ENCODE measurements at regions not wholly inside any gene's neighbourhood (a gene's known extent, or its start where the extent isn't known, plus 50 kb on each side); places are given as distances from the start of the nearest gene placed in this dataset.
"Not testable (repeated sequence)": the region's sequence is repeated elsewhere in the genome, so short reads cannot be mapped to it uniquely, and the experiment has no call there.

DNA sequence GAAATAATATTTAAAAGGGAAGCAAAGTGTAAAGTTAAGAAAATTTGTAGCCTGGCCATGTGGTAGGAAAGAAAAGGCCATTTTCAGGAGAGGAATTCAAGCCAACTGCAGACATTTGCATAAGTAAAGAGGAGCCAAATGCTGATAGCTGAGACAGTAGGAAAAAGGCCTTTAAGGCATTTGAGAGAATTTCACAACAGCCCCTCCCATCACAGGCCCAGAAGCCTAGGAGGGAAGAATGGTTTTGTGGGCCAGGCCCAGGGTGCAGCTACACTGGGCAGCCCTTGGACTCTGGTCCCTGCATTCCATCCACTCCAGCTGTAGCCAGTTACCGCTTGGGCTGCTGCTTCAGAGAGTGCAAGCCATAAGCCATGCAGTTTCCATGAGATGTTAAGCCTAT lies 1556.8 kb downstream of the EFNA5 start:
- DNase-seq (ENCODE audit: low read depth): no peak

DNA sequence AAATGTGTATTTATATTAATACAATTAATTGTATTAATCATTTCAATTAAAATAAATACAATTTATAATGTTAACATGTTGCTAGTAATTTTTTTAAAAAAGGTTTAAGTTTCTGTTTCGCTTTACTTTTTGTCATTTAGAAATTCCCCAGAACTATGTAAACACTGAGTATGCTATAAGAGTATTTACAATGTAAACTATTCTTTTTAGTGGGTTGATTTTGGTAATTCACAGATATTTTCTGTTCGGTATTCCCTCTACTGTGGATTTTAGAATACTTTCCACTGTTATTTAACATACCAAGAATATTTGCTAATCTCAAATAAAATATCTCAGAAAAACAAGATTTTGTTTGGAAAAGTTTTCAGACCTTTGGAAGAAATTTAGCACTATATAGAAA lies 1564.4 kb downstream of the EFNA5 start:
- no peak for DNase-seq (ENCODE audit: low read depth)

DNA sequence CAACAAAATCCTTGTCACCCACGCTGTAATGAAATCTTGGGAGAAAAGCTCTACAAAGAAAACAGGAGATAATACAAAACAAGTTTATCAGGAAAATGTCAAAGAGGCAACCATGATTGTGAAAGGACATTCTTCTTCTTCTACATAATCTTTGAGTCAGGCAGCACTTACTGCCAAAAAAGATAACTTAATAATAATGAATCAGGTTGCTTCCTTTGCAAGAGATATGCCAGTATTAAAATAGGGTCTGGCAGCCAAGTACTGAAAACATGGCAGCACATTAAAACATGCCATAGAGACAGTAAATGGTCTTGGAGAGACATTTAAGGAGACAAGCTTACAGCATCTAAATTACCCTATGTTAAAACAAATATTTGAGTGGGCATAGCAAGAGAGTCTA lies 1573.4 kb downstream of the EFNA5 start:
- DNase-seq (ENCODE audit: low read depth): no peak

DNA sequence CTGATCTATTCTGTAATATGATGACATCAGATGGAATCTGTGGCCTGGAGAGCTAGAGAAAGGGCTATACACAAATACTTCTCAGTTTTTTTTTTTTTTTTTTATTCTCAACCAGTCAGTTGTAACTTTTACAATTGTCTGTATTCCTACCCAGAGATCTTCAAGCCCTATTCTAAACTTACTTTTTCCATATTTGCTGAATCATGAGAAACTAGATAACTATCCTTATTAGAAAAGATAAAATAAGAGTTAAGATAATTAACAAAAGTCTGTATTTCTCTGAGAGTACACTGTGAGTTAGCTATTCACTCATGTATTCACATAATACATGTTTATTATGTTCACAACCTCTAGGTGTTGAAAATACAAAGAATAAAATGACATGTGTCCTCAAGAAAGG lies 1575.9 kb downstream of the EFNA5 start:
- DNase-seq (ENCODE audit: low read depth): no peak

GRCh38 chr5:106094204-106094607 lies 1576.5 kb downstream of the EFNA5 start:
- DNase-seq (ENCODE audit: low read depth): peak; percentile 11

- DNase-seq (ENCODE audit: low read depth): no peak
Observed at GRCh38 chr5:106093134-106093533, 1577.6 kb downstream of the EFNA5 start.

GRCh38 chr5:106092455-106092854 lies 1578.3 kb downstream of the EFNA5 start:
- DNase-seq (ENCODE audit: low read depth): no peak

DNA sequence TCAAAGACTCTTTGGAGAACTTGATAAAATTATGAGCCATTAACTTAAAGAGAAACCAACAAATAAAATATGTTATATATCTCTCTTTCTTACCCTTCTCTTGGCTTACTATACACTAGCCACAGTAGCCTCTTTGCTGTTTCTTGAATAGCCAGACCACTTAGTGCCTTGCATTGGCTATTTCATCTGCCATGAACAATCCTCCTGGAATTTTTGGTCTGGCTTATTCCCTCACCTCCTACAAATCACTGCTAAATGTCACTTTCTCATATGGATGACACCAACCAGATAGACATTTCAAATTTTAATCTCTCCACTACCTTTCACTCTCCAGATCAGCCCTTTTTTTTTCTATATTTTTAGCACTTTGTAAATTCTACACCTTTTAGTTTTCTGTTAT lies 1581.7 kb downstream of the EFNA5 start:
- no peak for DNase-seq (ENCODE audit: low read depth)

DNA sequence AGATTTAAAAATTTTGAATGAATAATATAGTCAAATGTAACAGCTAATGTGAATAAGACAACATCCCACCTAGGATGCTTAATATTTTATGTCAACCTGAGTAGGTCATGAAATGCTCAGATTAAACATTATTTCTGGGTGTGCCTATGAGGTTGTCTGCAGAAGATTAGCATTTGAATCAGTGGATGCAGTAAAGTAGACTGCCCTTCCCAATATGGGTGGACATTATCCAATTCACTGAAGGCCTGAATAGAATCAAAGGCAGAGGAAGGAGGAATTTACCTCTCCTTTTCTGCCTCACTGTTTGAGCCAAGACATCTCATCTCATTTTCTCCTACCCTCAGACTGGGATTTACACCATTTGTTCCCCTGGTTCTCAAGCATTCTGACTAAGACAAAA lies 1582.3 kb downstream of the EFNA5 start:
- DNase-seq (ENCODE audit: low read depth): no peak

- no peak for DNase-seq (ENCODE audit: low read depth)
Observed at GRCh38 chr5:106086352-106086751, 1584.4 kb downstream of the EFNA5 start.

DNA sequence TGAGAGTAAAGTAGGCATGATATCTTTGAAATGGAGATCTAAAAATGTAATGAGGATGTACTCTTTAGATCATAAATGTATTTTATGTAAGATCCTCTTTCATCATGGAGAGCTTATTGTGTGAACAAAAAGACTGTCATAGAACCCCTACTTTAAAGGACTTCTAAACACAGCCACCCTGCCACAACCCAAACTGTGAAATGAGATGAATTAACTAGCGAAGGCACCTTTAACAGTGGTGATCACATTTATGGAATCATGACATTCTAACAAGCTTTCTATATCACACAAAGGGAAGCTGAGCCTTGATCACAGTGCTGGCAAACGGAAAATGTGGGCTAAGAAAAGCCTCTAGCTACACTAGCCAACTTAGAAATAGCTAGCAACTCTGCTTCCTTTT lies 1585.2 kb downstream of the EFNA5 start:
- no peak for DNase-seq (ENCODE audit: low read depth)

- DNase-seq (ENCODE audit: low read depth): no peak
Observed at GRCh38 chr5:106085136-106085535, 1585.6 kb downstream of the EFNA5 start.

DNA sequence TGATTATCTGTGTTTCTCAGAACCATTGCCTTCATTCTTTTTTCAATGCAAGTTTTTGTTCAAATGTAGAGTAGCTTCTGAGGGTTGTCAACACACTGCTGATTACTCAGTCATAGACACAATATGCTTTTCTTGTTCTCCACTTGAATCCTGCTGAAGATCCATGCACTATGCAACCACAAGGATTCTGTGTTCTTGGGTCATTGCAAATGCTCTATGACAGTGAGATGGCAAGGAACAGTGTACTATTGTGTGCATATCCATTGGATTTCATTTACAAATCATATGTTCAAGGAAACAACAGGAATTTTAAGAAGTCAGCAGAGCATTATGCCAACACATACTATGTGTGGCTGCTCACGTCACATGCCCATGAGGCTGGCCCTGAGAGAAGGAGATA lies 1590.2 kb downstream of the EFNA5 start:
- DNase-seq (ENCODE audit: low read depth): no peak

GRCh38 chr5:106076655-106077054 lies 1594.1 kb downstream of the EFNA5 start:
- no peak for DNase-seq (ENCODE audit: low read depth)

DNA sequence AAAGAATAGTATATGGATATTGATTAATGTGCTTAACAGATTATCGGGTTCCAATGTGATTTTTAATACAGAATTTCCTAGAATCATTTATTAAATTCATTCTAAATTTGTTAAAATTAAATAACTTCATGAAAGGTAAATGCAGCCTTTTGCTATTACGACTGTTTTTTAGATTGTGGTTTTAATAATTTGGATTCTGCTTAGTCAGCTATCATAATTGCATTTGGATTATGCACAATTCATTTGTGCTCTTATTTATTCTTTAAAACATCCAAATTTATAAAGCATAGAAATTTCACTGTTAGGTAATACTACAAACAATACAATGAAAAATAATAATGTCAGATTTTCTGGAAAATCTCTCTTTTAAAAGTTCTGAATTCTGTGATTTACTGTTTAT lies 1598.5 kb downstream of the EFNA5 start:
- DNase-seq (ENCODE audit: low read depth): no peak

DNA sequence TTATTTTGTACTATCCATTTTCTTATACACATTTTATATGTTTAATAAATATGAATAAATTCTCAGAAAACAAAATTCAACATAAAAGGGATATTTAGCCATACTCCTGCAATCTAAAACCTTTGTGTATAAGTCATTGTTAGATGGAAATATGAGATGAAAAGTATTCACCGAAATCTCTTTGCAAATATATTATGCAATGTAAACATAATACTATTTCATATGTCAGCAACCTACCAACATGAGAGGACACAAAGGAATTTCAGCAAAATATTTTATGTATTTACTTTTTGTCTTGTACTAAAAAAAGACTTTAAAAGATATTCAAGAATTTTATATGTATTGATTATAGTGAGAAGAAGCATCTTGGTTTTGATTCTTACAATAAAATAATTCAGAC lies 1623.4 kb downstream of the EFNA5 start:
- no peak for DNase-seq (ENCODE audit: low read depth)

DNA sequence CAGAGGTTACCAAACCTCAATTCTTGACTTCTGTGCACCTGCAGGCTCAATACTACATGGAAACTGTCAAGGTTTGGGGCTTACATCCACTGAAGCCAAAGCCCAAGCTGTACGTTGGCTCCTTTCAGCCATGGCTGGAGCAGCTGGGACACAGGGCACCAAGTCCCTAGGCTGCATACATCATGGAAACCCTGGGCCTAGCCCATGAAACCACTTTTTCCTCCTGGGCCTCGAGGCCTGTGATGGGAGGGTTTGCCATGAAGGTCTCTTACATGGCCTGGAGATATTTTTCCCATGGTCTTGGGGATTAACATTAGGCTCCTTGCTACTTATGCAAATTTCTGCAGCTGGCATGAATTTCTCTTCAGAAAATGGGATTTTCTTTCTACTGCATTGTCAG lies 1638.7 kb downstream of the EFNA5 start:
- DNase-seq (ENCODE audit: low read depth): not testable (repeated sequence)

DNA sequence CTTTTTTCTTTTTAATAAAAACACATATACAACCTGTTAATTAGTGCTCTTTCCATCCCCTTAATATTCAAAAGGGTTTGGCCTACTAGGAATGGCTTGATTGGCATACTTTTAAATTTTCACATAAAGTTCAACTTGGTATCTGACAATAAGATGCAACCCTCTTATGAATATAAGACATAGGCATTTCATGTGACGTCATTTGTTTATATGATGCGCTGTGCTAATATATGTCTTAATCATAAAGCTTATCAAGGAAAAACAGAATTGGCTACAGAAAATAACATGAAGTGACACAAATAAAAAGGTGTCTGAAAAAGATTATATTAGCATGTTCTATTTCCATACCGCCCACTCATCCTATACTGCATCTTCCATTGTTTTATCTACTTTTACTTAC lies 1642.4 kb downstream of the EFNA5 start:
- no peak for DNase-seq (ENCODE audit: low read depth)

- DNase-seq (ENCODE audit: low read depth): no peak
Observed at GRCh38 chr5:106020894-106021293, 1649.8 kb downstream of the EFNA5 start.

GRCh38 chr5:106019261-106019660 lies 1651.5 kb downstream of the EFNA5 start:
- DNase-seq (ENCODE audit: low read depth): no peak

- no peak for DNase-seq (ENCODE audit: low read depth)
Observed at GRCh38 chr5:106017243-106017857, 1653.4 kb downstream of the EFNA5 start.

DNA sequence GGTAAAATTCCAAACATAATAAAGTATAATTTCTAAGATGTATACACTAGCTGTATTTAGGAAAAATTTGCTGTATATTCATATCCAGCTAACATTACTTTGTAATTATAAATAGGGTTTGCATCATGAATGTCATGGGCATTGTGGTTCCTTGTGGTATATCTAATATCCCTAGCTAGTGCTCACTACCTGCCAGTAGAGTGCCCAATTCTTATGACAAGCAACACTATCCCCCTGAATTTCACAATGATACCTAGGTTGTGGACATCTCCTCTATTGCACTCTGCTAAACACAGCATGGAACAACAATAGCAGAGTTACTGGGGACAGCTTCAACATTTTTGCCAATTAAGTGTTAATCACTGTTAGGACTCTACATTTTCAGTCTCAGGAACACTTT lies 1656.5 kb downstream of the EFNA5 start:
- no peak for DNase-seq (ENCODE audit: low read depth)

- DNase-seq (ENCODE audit: low read depth): no peak
Observed at GRCh38 chr5:106006242-106006641, 1664.5 kb downstream of the EFNA5 start.

DNA sequence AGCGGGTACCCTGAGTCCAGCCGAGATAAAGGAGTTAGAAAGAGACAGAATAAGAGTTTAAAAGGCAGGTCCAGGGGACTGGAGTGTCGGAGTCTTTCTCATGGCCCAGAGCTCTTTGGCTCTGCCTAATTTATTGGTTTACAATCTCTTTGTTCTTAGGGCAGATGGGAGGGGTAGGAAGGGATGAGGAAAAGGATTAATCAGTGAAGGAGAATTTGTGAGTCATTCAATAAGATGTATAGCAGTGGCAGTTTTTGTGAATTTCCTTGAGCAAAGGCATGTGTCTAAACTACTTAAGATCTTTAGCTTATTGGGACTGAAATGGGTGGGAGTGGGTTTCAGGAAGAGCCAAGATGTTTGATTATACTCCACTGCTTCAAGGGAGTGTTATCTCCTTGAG lies 1671.7 kb downstream of the EFNA5 start:
- not testable (repeated sequence) for DNase-seq (ENCODE audit: low read depth)

- no peak for DNase-seq (ENCODE audit: low read depth)
Observed at GRCh38 chr5:105993027-105993426, 1677.7 kb downstream of the EFNA5 start.
